GM21528 (cell line): ENCODE measurements at regions not wholly inside any gene's neighbourhood (a gene's known extent, or its start where the extent isn't known, plus 50 kb on each side); places are given as distances from the start of the nearest gene placed in this dataset.
"Not testable (repeated sequence)": the region's sequence is repeated elsewhere in the genome, so short reads cannot be mapped to it uniquely, and the experiment has no call there.

Experiments used
- ATAC-seq: cut with Tn5 transposase; IDR thresholded peaks from one replicate; pipeline ENCODE4 v1.9.1; 2021; ENCODE audit warnings: mild to moderate bottlenecking, moderate library complexity; ENCODE audit not compliant: unreplicated experiment, low FRiP score

DNA sequence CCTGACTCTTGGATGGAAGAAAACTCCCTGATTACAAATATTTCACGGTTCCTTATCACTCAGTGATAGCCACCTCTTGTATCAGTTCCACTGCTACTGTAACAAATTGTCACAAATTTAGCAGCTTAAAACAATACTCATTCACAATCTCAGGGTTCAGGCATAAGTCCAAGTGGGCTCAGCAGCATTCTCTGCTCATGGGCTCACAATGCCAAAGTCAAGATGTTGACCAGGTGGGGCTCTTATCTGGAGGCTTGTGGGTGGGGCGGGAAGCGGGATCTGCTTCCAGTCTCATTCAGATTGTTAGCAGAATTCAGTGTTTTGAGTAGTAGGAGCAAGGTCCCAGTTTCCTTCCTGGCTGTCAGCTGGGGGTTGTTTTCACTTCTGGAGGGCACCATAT lies 137.3 kb upstream of the FAM78B start:
- ATAC-seq: no peak

DNA sequence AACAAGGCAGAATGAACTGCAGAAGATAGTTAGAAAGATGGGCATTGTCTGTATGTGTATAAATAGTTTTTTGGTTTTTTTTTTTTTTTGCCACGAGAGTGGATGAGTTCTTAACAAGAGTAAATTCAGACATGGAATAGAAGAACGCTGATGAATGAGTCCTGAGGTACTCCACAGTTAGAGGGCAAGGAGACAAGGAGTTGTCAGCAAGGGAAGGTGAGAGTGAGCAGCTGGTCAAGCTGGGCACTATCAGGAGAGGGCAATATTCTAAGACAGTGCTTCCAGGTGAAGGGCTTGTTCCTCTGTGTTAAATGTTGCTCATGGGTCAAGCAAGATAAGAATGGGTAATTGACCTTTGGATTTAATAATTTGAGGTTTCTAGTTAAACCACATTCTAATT lies 138.6 kb upstream of the FAM78B start:
- no peak for ATAC-seq

GRCh38 chr1:166307261-166308188 lies 140.7 kb upstream of the FAM78B start:
- no peak for ATAC-seq

GRCh38 chr1:166316306-166316705 lies 149.5 kb upstream of the FAM78B start:
- not testable (repeated sequence) for ATAC-seq

DNA sequence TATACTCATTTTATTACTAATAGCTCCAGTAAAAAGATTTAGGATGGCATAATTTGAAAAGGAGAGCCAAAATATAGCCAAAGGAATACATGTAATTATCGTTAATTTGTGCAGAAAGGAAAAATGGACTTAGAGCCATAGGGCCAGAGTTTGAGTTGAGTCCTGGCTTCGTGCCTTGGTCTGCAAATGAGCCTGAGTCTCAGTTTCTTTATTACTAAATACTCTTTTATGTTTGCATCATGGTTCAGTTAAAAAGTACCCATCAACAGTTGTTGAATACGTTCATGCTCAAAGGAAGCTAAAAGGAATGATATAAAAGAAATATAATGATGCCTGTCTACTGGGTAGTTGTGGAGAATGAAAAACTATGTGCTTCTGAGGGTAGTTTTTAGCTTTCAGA lies 155.7 kb upstream of the FAM78B start:
- ATAC-seq: no peak

DNA sequence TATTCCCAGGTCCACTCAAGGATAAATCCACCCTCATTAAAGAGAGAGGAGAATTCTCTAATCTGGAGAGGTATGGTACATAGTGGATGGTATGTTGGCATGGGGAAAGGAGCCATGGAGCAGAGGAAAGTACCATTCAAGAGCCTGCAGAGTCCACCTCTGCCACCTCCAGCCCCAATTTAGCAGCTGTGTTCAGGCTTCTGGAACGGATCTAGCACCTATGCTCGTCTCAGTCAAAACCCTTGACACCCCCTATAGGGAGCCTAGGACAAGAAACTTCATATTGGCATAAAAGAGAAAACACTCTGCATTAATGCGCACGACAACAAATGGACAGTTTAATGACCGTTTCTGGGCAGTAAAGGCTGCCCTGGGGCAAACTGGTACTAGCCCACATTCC lies 161.1 kb upstream of the FAM78B start:
- no peak for ATAC-seq

GRCh38 chr1:166328956-166329355 lies 162.2 kb upstream of the FAM78B start:
- ATAC-seq: no peak

DNA sequence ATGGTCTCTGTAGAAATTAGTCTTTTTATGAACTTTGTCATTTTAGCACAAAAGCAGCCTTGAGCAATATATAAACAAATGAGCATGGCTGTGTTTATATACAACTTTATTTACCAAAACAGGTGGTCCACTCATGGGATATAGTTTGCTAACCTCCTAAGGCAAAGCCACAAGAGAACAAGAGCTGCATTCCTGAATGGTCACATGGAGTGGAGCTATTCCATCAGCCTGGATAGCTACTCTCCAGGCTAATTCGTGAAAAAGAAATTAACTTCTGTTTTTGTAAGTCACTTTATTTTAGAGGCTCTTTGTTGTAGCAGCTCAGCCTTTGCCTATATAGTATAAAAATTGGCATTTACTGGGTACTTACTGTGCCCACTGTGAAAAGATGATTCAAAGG lies 163.3 kb upstream of the FAM78B start:
- ATAC-seq: no peak

DNA sequence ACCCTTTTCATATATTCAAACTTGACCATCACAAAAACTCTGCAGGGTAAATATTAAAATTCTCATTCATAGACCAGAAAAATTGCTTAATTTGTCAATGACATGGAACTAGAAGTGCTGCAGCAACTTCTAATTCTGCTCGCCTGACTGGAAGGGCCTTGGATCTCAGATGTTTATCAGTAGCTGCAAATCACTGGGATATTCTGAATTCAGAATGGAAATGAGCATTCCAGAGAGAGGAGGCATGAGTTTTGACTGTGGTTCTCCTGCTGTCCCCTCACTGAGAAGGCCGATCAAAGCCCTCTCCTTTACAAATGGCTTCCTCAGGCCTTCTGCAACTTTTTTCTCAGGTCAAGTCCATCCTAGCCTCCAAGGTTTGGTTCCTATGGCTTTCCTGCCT lies 171.3 kb upstream of the FAM78B start:
- no peak for ATAC-seq

- ATAC-seq: no peak
These were observed 173.9 kb upstream of the FAM78B start for GRCh38 chr1:166340709-166341108.

DNA sequence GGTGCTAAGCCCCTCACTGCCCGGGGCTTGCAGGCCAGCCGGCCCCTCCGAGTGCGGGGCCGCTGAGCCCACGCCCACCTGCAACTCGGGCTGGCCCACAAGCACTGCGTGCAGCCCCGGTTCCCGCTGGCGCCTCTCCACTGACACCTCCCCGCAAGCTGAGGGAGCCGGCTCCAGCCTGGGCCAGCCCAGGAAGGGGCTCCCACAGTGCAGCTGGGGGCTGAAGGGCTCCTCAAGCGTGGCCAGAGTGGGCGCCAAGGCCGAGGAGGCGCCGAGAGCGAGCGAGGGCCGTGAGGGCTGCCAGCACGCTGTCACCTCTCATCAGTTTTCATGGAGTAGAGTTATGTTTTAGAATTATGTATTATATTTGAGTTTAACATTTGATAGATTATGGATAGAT lies 176.5 kb upstream of the FAM78B start:
- no peak for ATAC-seq

- ATAC-seq: no peak
These were observed 183.7 kb upstream of the FAM78B start for GRCh38 chr1:166350490-166350889.

DNA sequence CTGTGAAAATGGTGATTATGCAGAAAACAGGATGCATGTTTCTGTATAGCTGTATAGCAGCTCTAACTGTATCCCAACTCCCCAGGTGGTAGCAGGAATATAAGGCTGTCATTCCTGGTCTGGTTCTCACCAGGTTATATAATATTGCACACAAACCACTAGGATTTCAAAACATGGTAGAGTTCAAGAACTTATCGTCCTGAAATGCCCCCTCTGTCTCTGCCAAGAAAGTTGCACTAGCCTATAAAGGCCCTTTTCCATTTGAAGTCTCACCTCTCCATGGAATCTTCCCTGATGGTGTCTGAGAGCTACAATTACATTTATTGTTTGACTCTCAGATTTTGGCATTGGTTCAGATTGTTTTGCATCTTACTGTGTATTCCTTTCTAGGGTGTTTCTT lies 184.9 kb upstream of the FAM78B start:
- ATAC-seq: no peak

DNA sequence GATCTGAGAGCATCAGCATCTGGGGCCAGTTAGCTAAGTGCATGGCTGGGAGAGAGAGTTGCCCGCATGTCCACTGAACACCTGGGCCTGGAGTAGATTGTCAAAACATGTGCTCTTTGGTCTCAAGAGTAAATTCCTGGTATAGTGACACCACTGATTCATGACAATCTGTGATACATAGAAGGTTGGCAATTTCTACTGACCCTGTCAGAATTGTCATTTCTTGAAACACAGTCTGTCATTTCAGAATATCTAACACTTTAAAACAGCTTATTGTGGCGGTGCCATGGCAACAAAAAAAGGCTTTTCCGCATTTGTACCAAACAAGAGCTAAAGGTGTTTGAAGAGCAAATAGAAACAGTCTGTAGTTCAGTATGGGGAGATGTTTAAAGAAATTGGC lies 186.4 kb upstream of the FAM78B start:
- ATAC-seq: no peak

DNA sequence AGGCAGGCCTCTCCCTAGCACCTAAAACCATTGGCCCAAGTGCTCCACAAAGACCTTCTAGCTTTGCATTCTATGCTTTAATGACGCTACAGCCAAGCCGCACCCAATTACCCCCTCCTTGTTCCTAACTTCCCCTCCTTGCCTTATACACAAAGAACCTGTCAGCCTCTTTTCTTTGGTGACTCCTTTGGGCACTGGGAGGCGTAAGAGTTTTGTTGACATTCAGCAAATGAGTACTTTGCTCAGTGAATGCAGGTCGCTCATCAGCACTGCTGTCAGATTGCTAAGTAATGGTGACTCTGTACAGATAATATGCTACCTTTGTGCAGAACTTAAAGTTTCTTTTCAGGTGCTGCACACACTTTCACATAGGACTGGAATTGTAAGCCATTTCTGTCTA lies 187.6 kb upstream of the FAM78B start:
- ATAC-seq: no peak

DNA sequence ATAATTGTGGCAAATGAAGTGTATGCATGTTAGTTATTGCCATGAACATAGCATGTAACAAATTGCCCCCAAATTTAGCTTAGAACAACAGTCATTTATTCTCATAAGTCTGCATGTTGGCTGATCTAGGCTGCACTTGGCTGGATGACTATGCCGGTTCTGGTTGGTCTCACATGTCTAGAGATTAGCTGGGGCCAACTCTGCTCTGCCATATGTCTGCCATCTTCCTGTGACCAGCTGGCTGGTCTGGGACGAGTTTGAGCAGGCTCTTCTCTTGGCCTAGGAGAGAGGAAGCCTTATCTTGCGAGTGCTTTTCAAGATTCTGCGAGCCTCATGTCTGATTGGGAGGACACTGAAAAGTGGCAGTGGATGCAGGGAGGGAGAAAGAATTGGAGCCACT lies 198.3 kb upstream of the FAM78B start:
- no peak for ATAC-seq

- no peak for ATAC-seq
These were observed 201.2 kb upstream of the FAM78B start for GRCh38 chr1:166368030-166368429.

DNA sequence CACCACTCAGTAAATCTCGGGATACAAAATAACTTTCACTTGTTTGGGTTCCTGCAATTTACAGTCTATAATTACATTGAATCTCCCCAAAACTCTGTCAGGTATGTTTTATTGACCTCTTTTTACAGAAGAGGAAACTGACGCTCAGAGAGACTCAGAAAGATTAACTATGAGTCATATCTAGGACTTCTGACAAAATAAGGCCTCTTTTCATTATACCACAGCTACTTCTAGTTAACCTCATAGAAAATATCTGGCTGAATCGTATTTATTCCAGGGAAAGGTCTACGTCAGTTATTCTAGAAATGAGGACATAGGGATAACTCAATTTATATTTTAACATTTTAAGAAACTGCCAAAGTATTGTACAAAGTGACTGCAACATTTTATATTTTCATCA lies 211.1 kb upstream of the FAM78B start:
- no peak for ATAC-seq

DNA sequence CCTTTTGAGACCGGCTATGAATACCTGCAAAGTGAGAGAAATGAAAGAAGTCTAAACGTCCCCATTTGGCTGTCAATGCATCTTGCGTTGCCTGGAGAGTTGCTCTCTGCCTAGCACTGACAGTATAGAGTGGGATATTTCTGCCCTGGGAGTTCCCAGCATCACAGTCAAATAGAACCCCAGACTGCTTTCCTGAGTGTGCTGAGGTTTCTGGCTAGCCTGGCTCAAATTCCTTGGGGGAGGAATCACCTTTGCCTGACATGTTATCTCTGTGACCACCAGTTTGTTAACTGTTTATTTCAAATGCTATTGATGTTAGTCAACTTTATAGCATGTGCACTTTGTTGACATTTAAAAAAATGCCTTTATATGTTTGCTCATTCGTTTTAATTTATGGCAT lies 212.0 kb upstream of the FAM78B start:
- ATAC-seq: no peak

- no peak for ATAC-seq
These were observed 212.6 kb upstream of the FAM78B start for GRCh38 chr1:166379447-166379846.

DNA sequence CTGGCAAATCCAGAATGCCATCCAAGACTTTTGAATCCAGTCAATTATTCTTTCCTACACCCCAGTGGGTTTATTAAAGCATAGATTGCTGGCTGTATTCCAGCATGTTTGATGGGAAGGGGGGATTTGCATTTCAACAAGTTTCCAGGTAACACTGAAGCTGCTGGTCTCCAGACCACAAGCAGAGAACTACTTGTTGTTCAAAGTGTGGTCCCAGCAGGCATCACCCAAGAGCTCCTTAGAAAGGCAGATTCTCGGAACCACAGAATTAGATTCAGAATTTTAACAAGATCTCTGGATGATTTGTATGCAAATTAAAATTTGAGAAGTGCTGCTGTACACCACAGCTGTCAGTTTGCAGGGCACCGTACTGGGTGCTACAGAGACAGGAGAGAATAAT lies 216.3 kb upstream of the FAM78B start:
- ATAC-seq: no peak

DNA sequence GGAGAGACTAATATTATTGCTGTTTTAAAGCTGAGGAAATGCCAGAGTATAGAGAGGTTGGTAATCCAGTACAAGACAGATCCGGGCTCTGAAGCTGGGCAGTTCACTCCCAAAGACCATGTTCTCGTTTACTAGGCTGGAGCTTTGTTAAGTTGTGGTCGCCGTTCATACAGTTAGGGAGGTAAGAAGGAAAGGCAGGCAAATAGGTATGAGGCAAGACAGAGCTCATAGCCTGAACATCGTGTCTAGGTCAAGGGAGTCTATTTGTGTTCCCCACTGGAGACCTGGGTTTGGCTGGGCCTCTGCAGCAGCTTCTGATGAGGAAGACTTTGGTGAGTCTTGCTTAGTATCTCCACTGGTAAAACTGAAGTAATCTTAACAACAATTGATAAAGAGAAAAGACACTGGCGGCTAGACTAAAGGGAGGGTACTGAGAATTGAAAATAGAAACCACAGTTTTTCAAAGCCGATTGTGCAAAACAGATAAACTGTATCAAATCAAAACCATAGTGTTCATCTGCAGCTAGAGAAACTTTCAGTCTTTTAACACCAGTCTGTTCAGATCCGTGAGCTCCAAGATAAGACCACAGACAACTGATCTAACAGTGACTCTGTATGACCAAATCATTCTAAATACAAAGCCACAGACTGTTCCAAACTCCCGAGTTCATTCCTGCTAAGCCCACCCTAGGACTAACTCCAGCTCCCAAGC lies 217.0 kb upstream of the FAM78B start:
- no peak for ATAC-seq
